ENCODE measurements at regions not wholly inside any gene's neighbourhood (a gene's known extent, or its start where the extent isn't known, plus 50 kb on each side); places are given as distances from the start of the nearest gene placed in this dataset.

GRCh38 chr5:114053372-114053771 lies 308.5 kb upstream of the KCNN2 start:
- no peaks in the 10 kb centered on the region for H3K4me1 Mint-ChIP-seq
- ATAC-seq (replicated peaks), result no peak
- no peak overlapping the region for H3K4me3 Mint-ChIP-seq
- no peaks in the 10 kb centered on the region for H3K9me3 Mint-ChIP-seq
- H3K36me3 Mint-ChIP-seq (ENCODE audit: low read depth), result no peaks in the 10 kb centered on the region
- H3K27ac Mint-ChIP-seq, result no peak overlapping the region
- H3K27me3 Mint-ChIP-seq, result peaks cover 21% of the 10 kb centered on the region

GRCh38 chr5:114054594-114054993 lies 307.3 kb upstream of the KCNN2 start:
- H3K9me3 Mint-ChIP-seq, result no peaks in the 10 kb centered on the region
- no peaks in the 10 kb centered on the region for H3K36me3 Mint-ChIP-seq (ENCODE audit: low read depth)
- peaks cover 22% of the 10 kb centered on the region for H3K27me3 Mint-ChIP-seq
- ATAC-seq (replicated peaks), result no peak
- no peaks in the 10 kb centered on the region for H3K4me1 Mint-ChIP-seq
- H3K27ac Mint-ChIP-seq, result no peak overlapping the region
- H3K4me3 Mint-ChIP-seq, result no peak overlapping the region

GRCh38 chr5:114055318-114056184 lies 306.3 kb upstream of the KCNN2 start:
- H3K4me3 Mint-ChIP-seq, result no peak overlapping the region
- H3K9me3 Mint-ChIP-seq, result no peaks in the 10 kb centered on the region
- H3K36me3 Mint-ChIP-seq (ENCODE audit: low read depth), result no peaks in the 10 kb centered on the region
- peaks cover 22% of the 10 kb centered on the region for H3K27me3 Mint-ChIP-seq
- no peaks in the 10 kb centered on the region for H3K4me1 Mint-ChIP-seq
- no peak overlapping the region for H3K27ac Mint-ChIP-seq
- ATAC-seq (replicated peaks), result no peak

GRCh38 chr5:114056185-114056538 lies 305.7 kb upstream of the KCNN2 start:
- no peak overlapping the region for H3K4me3 Mint-ChIP-seq
- no peaks in the 10 kb centered on the region for H3K9me3 Mint-ChIP-seq
- H3K27ac Mint-ChIP-seq, result no peak overlapping the region
- H3K36me3 Mint-ChIP-seq (ENCODE audit: low read depth), result no peaks in the 10 kb centered on the region
- no peak for ATAC-seq (replicated peaks)
- peaks cover 22% of the 10 kb centered on the region for H3K27me3 Mint-ChIP-seq
- no peaks in the 10 kb centered on the region for H3K4me1 Mint-ChIP-seq

- peaks cover 10% of the 10 kb centered on the region for H3K27me3 Mint-ChIP-seq
- no peak for ATAC-seq (replicated peaks)
- H3K4me1 Mint-ChIP-seq, result no peaks in the 10 kb centered on the region
- H3K27ac Mint-ChIP-seq, result no peak overlapping the region
- no peaks in the 10 kb centered on the region for H3K9me3 Mint-ChIP-seq
- H3K36me3 Mint-ChIP-seq (ENCODE audit: low read depth), result no peaks in the 10 kb centered on the region
- H3K4me3 Mint-ChIP-seq, result no peak overlapping the region
Observed at GRCh38 chr5:114060866-114061265, 301.0 kb upstream of the KCNN2 start.

- H3K27ac Mint-ChIP-seq, result no peak overlapping the region
- H3K4me3 Mint-ChIP-seq, result no peak overlapping the region
- H3K9me3 Mint-ChIP-seq, result no peaks in the 10 kb centered on the region
- no peaks in the 10 kb centered on the region for H3K4me1 Mint-ChIP-seq
- H3K27me3 Mint-ChIP-seq, result peaks cover 3% of the 10 kb centered on the region
- no peaks in the 10 kb centered on the region for H3K36me3 Mint-ChIP-seq (ENCODE audit: low read depth)
- ATAC-seq (replicated peaks), result no peak
Observed at GRCh38 chr5:114062932-114063867, 298.7 kb upstream of the KCNN2 start.

- Mint-ChIP-seq H3K4me3 (no peak overlapping the region), H3K36me3 (ENCODE audit: low read depth) (no peaks in the 10 kb centered on the region), H3K9me3 (no peaks in the 10 kb centered on the region), H3K27me3 (no peaks in the 10 kb centered on the region), H3K27ac (no peak overlapping the region), H3K4me1 (no peaks in the 10 kb centered on the region)
- ATAC-seq (replicated peaks), result no peak
Observed at GRCh38 chr5:114065912-114066311, 296.0 kb upstream of the KCNN2 start.

- Mint-ChIP-seq H3K27me3 (no peaks in the 10 kb centered on the region), H3K27ac (no peak overlapping the region), H3K36me3 (ENCODE audit: low read depth) (no peaks in the 10 kb centered on the region), H3K9me3 (no peaks in the 10 kb centered on the region), H3K4me3 (no peak overlapping the region), H3K4me1 (no peaks in the 10 kb centered on the region)
- ATAC-seq (replicated peaks), result no peak
Observed at GRCh38 chr5:114070093-114070722, 291.7 kb upstream of the KCNN2 start.

- no peaks in the 10 kb centered on the region for H3K36me3 Mint-ChIP-seq (ENCODE audit: low read depth)
- no peak overlapping the region for H3K4me3 Mint-ChIP-seq
- no peaks in the 10 kb centered on the region for H3K4me1 Mint-ChIP-seq
- no peaks in the 10 kb centered on the region for H3K27me3 Mint-ChIP-seq
- peaks cover 15% of the 10 kb centered on the region for H3K9me3 Mint-ChIP-seq
- no peak for ATAC-seq (replicated peaks)
- no peak overlapping the region for H3K27ac Mint-ChIP-seq
Observed at GRCh38 chr5:114089259-114089658, 272.6 kb upstream of the KCNN2 start.

- H3K4me1 Mint-ChIP-seq, result no peaks in the 10 kb centered on the region
- no peaks in the 10 kb centered on the region for H3K27me3 Mint-ChIP-seq
- H3K36me3 Mint-ChIP-seq (ENCODE audit: low read depth), result no peaks in the 10 kb centered on the region
- no peak overlapping the region for H3K27ac Mint-ChIP-seq
- H3K9me3 Mint-ChIP-seq, result peaks cover 9% of the 10 kb centered on the region
- ATAC-seq (replicated peaks), result no peak
- no peak overlapping the region for H3K4me3 Mint-ChIP-seq
Observed at GRCh38 chr5:114097570-114097969, 264.3 kb upstream of the KCNN2 start.

- peaks cover 9% of the 10 kb centered on the region for H3K9me3 Mint-ChIP-seq
- no peak overlapping the region for H3K27ac Mint-ChIP-seq
- no peak overlapping the region for H3K4me3 Mint-ChIP-seq
- H3K4me1 Mint-ChIP-seq, result no peaks in the 10 kb centered on the region
- H3K36me3 Mint-ChIP-seq (ENCODE audit: low read depth), result no peaks in the 10 kb centered on the region
- no peak for ATAC-seq (replicated peaks)
- no peaks in the 10 kb centered on the region for H3K27me3 Mint-ChIP-seq
Observed at GRCh38 chr5:114099161-114099560, 262.7 kb upstream of the KCNN2 start.

GRCh38 chr5:114101153-114101552 lies 260.7 kb upstream of the KCNN2 start:
- H3K9me3 Mint-ChIP-seq, result peaks cover 13% of the 10 kb centered on the region
- H3K4me1 Mint-ChIP-seq, result no peaks in the 10 kb centered on the region
- ATAC-seq (replicated peaks), result no peak
- no peaks in the 10 kb centered on the region for H3K36me3 Mint-ChIP-seq (ENCODE audit: low read depth)
- H3K27me3 Mint-ChIP-seq, result no peaks in the 10 kb centered on the region
- H3K4me3 Mint-ChIP-seq, result no peak overlapping the region
- H3K27ac Mint-ChIP-seq, result no peak overlapping the region

- peaks cover 11% of the 10 kb centered on the region for H3K9me3 Mint-ChIP-seq
- no peak overlapping the region for H3K4me3 Mint-ChIP-seq
- ATAC-seq (replicated peaks), result no peak
- no peaks in the 10 kb centered on the region for H3K36me3 Mint-ChIP-seq (ENCODE audit: low read depth)
- H3K4me1 Mint-ChIP-seq, result no peaks in the 10 kb centered on the region
- no peaks in the 10 kb centered on the region for H3K27me3 Mint-ChIP-seq
- H3K27ac Mint-ChIP-seq, result no peak overlapping the region
Observed at GRCh38 chr5:114113604-114114003, 248.3 kb upstream of the KCNN2 start.

- H3K27ac Mint-ChIP-seq, result no peak overlapping the region
- H3K4me1 Mint-ChIP-seq, result no peaks in the 10 kb centered on the region
- ATAC-seq (replicated peaks), result no peak
- H3K9me3 Mint-ChIP-seq, result peaks cover 8% of the 10 kb centered on the region
- H3K36me3 Mint-ChIP-seq (ENCODE audit: low read depth), result no peaks in the 10 kb centered on the region
- H3K27me3 Mint-ChIP-seq, result no peaks in the 10 kb centered on the region
- no peak overlapping the region for H3K4me3 Mint-ChIP-seq
Observed at GRCh38 chr5:114116981-114117380, 244.9 kb upstream of the KCNN2 start.
